ENCODE measurements at regions not wholly inside any gene's neighbourhood (a gene's known extent, or its start where the extent isn't known, plus 50 kb on each side); places are given as distances from the start of the nearest gene placed in this dataset.

- Mint-ChIP-seq H3K27ac (no peak overlapping the region), H3K27me3 (ENCODE audit: low read depth) (peaks cover 83% of the 10 kb centered on the region), H3K9me3 (peaks cover under 1% of the 10 kb centered on the region), H3K36me3 (no peaks in the 10 kb centered on the region), H3K4me3 (no peak overlapping the region), H3K4me1 (no peaks in the 10 kb centered on the region)
- DNase-seq (ENCODE audit: low spot score in 2 of 2, unreplicated experiment in 2 of 2) = no peak
- TF ChIP-seq, protein P1, sequence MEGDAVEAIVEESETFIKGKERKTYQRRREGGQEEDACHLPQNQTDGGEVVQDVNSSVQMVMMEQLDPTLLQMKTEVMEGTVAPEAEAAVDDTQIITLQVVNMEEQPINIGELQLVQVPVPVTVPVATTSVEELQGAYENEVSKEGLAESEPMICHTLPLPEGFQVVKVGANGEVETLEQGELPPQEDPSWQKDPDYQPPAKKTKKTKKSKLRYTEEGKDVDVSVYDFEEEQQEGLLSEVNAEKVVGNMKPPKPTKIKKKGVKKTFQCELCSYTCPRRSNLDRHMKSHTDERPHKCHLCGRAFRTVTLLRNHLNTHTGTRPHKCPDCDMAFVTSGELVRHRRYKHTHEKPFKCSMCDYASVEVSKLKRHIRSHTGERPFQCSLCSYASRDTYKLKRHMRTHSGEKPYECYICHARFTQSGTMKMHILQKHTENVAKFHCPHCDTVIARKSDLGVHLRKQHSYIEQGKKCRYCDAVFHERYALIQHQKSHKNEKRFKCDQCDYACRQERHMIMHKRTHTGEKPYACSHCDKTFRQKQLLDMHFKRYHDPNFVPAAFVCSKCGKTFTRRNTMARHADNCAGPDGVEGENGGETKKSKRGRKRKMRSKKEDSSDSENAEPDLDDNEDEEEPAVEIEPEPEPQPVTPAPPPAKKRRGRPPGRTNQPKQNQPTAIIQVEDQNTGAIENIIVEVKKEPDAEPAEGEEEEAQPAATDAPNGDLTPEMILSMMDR (IDR thresholded peaks at IDR 0.05; ENCODE audit: unreplicated experiment) = no peak
Observed at GRCh38 chr1:18548643-18549042, 67.9 kb downstream of the KLHDC7A start.

DNA sequence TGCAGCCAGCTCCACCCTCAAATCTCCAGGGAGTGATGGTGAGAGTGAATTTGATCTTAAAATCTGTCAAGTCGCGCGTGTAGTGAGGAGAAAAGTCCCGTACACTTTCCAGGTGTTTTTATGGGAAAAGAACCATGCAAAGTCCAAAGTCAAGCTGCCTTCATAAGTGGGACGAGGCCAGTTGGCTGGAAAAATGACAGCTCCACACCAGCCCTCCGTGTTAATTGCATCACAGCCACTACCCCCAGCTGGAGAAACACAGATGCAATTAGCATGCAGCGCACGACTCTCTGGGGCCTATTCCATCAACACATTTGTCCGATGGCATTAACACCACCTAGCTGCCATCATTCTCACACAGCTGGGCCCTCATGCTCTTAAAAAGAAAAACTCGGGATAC lies 68.4 kb downstream of the KLHDC7A start:
- no peaks in the 10 kb centered on the region for H3K4me1 Mint-ChIP-seq
- no peak overlapping the region for H3K4me3 Mint-ChIP-seq
- no peak for DNase-seq (ENCODE audit: low spot score in 2 of 2, unreplicated experiment in 2 of 2)
- H3K27me3 Mint-ChIP-seq (ENCODE audit: low read depth) = peaks cover 86% of the 10 kb centered on the region
- no peaks in the 10 kb centered on the region for H3K36me3 Mint-ChIP-seq
- TF ChIP-seq, protein P1 (IDR thresholded peaks at IDR 0.05; ENCODE audit: unreplicated experiment) = no peak
- H3K27ac Mint-ChIP-seq = no peak overlapping the region
- no peaks in the 10 kb centered on the region for H3K9me3 Mint-ChIP-seq

GRCh38 chr1:18549906-18550305 lies 69.2 kb downstream of the KLHDC7A start:
- TF ChIP-seq, protein P1 (IDR thresholded peaks at IDR 0.05; ENCODE audit: unreplicated experiment) = no peak
- H3K36me3 Mint-ChIP-seq = no peaks in the 10 kb centered on the region
- H3K27me3 Mint-ChIP-seq (ENCODE audit: low read depth) = peaks cover 86% of the 10 kb centered on the region
- DNase-seq (ENCODE audit: low spot score in 2 of 2, unreplicated experiment in 2 of 2) = no peak
- H3K4me1 Mint-ChIP-seq = no peaks in the 10 kb centered on the region
- no peak overlapping the region for H3K4me3 Mint-ChIP-seq
- no peak overlapping the region for H3K27ac Mint-ChIP-seq
- no peaks in the 10 kb centered on the region for H3K9me3 Mint-ChIP-seq

DNA sequence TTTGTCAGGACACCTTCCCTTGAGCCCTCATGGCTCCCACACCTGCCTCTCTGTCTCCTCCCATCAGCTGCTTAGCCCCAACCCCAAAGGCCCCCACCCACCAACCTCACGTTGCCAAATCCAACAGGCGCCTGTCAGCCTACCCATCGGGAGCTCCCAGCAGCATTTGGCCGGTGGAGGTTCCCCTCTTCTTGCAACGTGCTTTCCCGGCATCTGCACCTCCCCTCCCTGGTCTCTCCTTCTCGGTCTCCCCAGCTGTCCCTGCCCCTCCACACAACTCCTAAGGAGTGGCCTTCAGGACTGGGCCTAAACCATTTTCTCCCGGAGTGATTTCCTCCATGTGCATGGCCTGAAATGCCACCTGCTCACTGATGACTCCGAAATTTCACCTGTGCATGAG lies 71.9 kb downstream of the KLHDC7A start:
- Mint-ChIP-seq H3K36me3 (no peaks in the 10 kb centered on the region), H3K27ac (no peak overlapping the region), H3K9me3 (no peaks in the 10 kb centered on the region), H3K4me1 (peaks cover 3% of the 10 kb centered on the region), H3K4me3 (no peak overlapping the region), H3K27me3 (ENCODE audit: low read depth) (peaks cover 75% of the 10 kb centered on the region)
- DNase-seq (ENCODE audit: low spot score in 2 of 2, unreplicated experiment in 2 of 2) = no peak
- TF ChIP-seq, protein P1 (IDR thresholded peaks at IDR 0.05; ENCODE audit: unreplicated experiment) = no peak

- Mint-ChIP-seq H3K9me3 (no peaks in the 10 kb centered on the region), H3K27ac (no peak overlapping the region), H3K4me3 (no peak overlapping the region), H3K27me3 (ENCODE audit: low read depth) (peaks cover 77% of the 10 kb centered on the region), H3K36me3 (no peaks in the 10 kb centered on the region), H3K4me1 (peaks cover 11% of the 10 kb centered on the region)
- TF ChIP-seq, protein P1 (IDR thresholded peaks at IDR 0.05; ENCODE audit: unreplicated experiment) = no peak
- DNase-seq (ENCODE audit: low spot score in 2 of 2, unreplicated experiment in 2 of 2) = no peak
Observed at GRCh38 chr1:18553388-18553787, 72.7 kb downstream of the KLHDC7A start.

DNA sequence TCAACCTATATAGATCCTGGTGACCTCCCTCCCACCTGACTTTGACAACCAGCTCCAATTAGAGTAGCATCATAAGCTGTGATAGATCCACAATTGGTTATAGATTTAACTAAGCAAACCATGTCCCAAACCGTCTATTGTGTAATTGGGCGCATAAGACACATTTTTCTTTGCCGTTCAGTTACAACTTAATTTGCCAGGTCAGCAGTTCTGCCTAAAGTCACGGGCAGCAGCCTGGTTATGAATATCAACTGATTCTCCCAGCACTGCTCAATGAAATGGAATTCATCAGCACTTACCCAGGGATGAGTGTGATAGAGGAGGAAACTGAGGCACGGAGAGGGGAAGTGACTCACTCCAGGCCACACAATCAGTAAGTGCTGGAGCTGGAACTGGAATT lies 73.4 kb downstream of the KLHDC7A start:
- DNase-seq (ENCODE audit: low spot score in 2 of 2, unreplicated experiment in 2 of 2) = no peak
- peaks cover 77% of the 10 kb centered on the region for H3K27me3 Mint-ChIP-seq (ENCODE audit: low read depth)
- H3K4me1 Mint-ChIP-seq = peaks cover 13% of the 10 kb centered on the region
- no peaks in the 10 kb centered on the region for H3K36me3 Mint-ChIP-seq
- H3K9me3 Mint-ChIP-seq = no peaks in the 10 kb centered on the region
- H3K4me3 Mint-ChIP-seq = no peak overlapping the region
- TF ChIP-seq, protein P1 (IDR thresholded peaks at IDR 0.05; ENCODE audit: unreplicated experiment) = no peak
- no peak overlapping the region for H3K27ac Mint-ChIP-seq

Data from mesothelial cell of epicardium (in vitro differentiated cells).